SK-N-MC (cell line): ENCODE measurements at regions not wholly inside any gene's neighbourhood (a gene's known extent, or its start where the extent isn't known, plus 50 kb on each side); places are given as distances from the start of the nearest gene placed in this dataset.

ENCODE experiments used
- EZH2 ChIP-seq: fragments of 200-600 bp; sonication (generic); IDR thresholded peaks from one replicate; pipeline ENCODE4 v1.6.1; 2017; ENCODE audit warnings: antibody characterized with exemption
- POLR2AphosphoS5 ChIP-seq: IDR thresholded peaks from 2 replicates; pipeline ENCODE4 v1.6.1; 2012; ENCODE audit warnings: mild to moderate bottlenecking, low read depth, low read length, borderline replicate concordance

DNA sequence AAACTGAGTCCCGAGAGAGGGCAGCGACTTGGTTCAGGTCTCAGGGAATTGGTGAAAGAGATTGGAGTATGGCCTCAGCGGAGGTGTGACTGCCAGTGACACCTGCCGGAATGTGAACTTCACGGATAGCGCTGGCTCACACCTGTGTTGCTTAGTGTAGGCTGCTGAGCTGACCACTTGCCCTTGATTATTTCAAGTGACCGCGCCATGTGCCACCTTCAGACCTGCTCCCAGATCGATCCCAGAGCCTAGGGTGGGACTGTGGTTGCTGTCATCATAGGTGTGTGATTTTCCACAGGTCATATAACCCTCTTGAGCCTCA, 134.8 kb downstream of the GLI2 start:
- TF ChIP-seq POLR2AphosphoS5 (no peak), EZH2 (no peak)
